ENCODE measurements at regions not wholly inside any gene's neighbourhood (a gene's known extent, or its start where the extent isn't known, plus 50 kb on each side); places are given as distances from the start of the nearest gene placed in this dataset.

- FAIRE-seq (no peak), DNase-seq (ENCODE audit: insufficient read length, low spot score) (no peak)
- TF ChIP-seq POLR2A (IDR thresholded peaks at IDR 0.05; ENCODE audit: low read depth, low read length): no peak
These were observed 589.3 kb downstream of the INSC start for GRCh38 chr11:15704064-15704463.

GRCh38 chr11:15704556-15704955 is 589.8 kb downstream of the INSC start:
- FAIRE-seq: no peak
- DNase-seq (ENCODE audit: insufficient read length, low spot score): no peak
- TF ChIP-seq POLR2A (IDR thresholded peaks at IDR 0.05; ENCODE audit: low read depth, low read length): no peak

GRCh38 chr11:15705891-15706290 is 591.2 kb downstream of the INSC start:
- no peak for FAIRE-seq
- DNase-seq (ENCODE audit: insufficient read length, low spot score): no peak
- no peak for TF ChIP-seq POLR2A (IDR thresholded peaks at IDR 0.05; ENCODE audit: low read depth, low read length)

GRCh38 chr11:15707194-15707593 is 592.5 kb downstream of the INSC start:
- DNase-seq (ENCODE audit: insufficient read length, low spot score) (no peak), FAIRE-seq (no peak)
- TF ChIP-seq POLR2A (IDR thresholded peaks at IDR 0.05; ENCODE audit: low read depth, low read length): no peak

- DNase-seq (ENCODE audit: insufficient read length, low spot score) (no peak), FAIRE-seq (no peak)
- TF ChIP-seq POLR2A (IDR thresholded peaks at IDR 0.05; ENCODE audit: low read depth, low read length): no peak
These were observed 593.2 kb downstream of the INSC start for GRCh38 chr11:15707971-15708370.

- FAIRE-seq (no peak), DNase-seq (ENCODE audit: insufficient read length, low spot score) (no peak)
- no peak for TF ChIP-seq POLR2A (IDR thresholded peaks at IDR 0.05; ENCODE audit: low read depth, low read length)
These were observed 596.0 kb downstream of the INSC start for GRCh38 chr11:15710580-15711275.

- FAIRE-seq (no peak), DNase-seq (ENCODE audit: insufficient read length, low spot score) (no peak)
- TF ChIP-seq POLR2A (IDR thresholded peaks at IDR 0.05; ENCODE audit: low read depth, low read length): no peak
These were observed 596.6 kb downstream of the INSC start for GRCh38 chr11:15711311-15711710.

- no peak for TF ChIP-seq POLR2A (IDR thresholded peaks at IDR 0.05; ENCODE audit: low read depth, low read length)
- DNase-seq (ENCODE audit: insufficient read length, low spot score) (no peak), FAIRE-seq (no peak)
These were observed 600.1 kb downstream of the INSC start for GRCh38 chr11:15714641-15715399.

GRCh38 chr11:15716550-15716949 is 601.8 kb downstream of the INSC start:
- DNase-seq (ENCODE audit: insufficient read length, low spot score) (no peak), FAIRE-seq (no peak)
- no peak for TF ChIP-seq POLR2A (IDR thresholded peaks at IDR 0.05; ENCODE audit: low read depth, low read length)

- TF ChIP-seq POLR2A (IDR thresholded peaks at IDR 0.05; ENCODE audit: low read depth, low read length): no peak
- FAIRE-seq (no peak), DNase-seq (ENCODE audit: insufficient read length, low spot score) (no peak)
These were observed 605.7 kb downstream of the INSC start for GRCh38 chr11:15720460-15720859.

GRCh38 chr11:15723966-15724365 is 609.2 kb downstream of the INSC start:
- TF ChIP-seq POLR2A (IDR thresholded peaks at IDR 0.05; ENCODE audit: low read depth, low read length): no peak
- FAIRE-seq (no peak), DNase-seq (ENCODE audit: insufficient read length, low spot score) (no peak)

- FAIRE-seq: no peak
- no peak for TF ChIP-seq POLR2A (IDR thresholded peaks at IDR 0.05; ENCODE audit: low read depth, low read length)
These were observed 609.9 kb downstream of the INSC start for GRCh38 chr11:15724601-15725000.

GRCh38 chr11:15725246-15725645 is 610.5 kb downstream of the INSC start:
- DNase-seq (ENCODE audit: insufficient read length, low spot score) (no peak), FAIRE-seq (no peak)
- TF ChIP-seq POLR2A (IDR thresholded peaks at IDR 0.05; ENCODE audit: low read depth, low read length): no peak

More at GRCh38 chr11:15724601-15725000, 609.9 kb downstream of the INSC start:
- DNase-seq (ENCODE audit: insufficient read length, low spot score): no peak

GRCh38 chr11:15726221-15726746 is 611.6 kb downstream of the INSC start:
- FAIRE-seq (no peak), DNase-seq (ENCODE audit: insufficient read length, low spot score) (no peak)
- TF ChIP-seq POLR2A (IDR thresholded peaks at IDR 0.05; ENCODE audit: low read depth, low read length): no peak

Measured in H54 (cell line).